ENCODE measurements at regions not wholly inside any gene's neighbourhood (a gene's known extent, or its start where the extent isn't known, plus 50 kb on each side); places are given as distances from the start of the nearest gene placed in this dataset.
"Not testable (repeated sequence)": the region's sequence is repeated elsewhere in the genome, so short reads cannot be mapped to it uniquely, and the experiment has no call there.

GRCh38 chr17:64800987-64801386 lies 118.3 kb downstream of the LRRC37A3 start:
- DNase-seq, result not testable (repeated sequence)

- not testable (repeated sequence) for DNase-seq
These were observed 118.8 kb downstream of the LRRC37A3 start for GRCh38 chr17:64800361-64800895.

GRCh38 chr17:64799543-64800188 lies 119.6 kb downstream of the LRRC37A3 start:
- DNase-seq, result not testable (repeated sequence)

GRCh38 chr17:64798961-64799360 lies 120.3 kb downstream of the LRRC37A3 start:
- DNase-seq, result not testable (repeated sequence)

GRCh38 chr17:64798489-64798790 lies 120.8 kb downstream of the LRRC37A3 start:
- DNase-seq, result not testable (repeated sequence)

- DNase-seq, result not testable (repeated sequence)
These were observed 121.4 kb downstream of the LRRC37A3 start for GRCh38 chr17:64797746-64798488.

GRCh38 chr17:64795342-64795741 lies 123.9 kb downstream of the LRRC37A3 start:
- DNase-seq, result not testable (repeated sequence)

GRCh38 chr17:64794548-64795274 lies 124.6 kb downstream of the LRRC37A3 start:
- not testable (repeated sequence) for DNase-seq

GRCh38 chr17:64794113-64794512 lies 125.2 kb downstream of the LRRC37A3 start:
- DNase-seq, result not testable (repeated sequence)

- DNase-seq, result not testable (repeated sequence)
These were observed 126.3 kb downstream of the LRRC37A3 start for GRCh38 chr17:64792793-64793575.

GRCh38 chr17:64792276-64792675 lies 127.0 kb downstream of the LRRC37A3 start:
- not testable (repeated sequence) for DNase-seq

- not testable (repeated sequence) for DNase-seq
These were observed 127.6 kb downstream of the LRRC37A3 start for GRCh38 chr17:64791691-64792090.

GRCh38 chr17:64791226-64791625 lies 128.1 kb downstream of the LRRC37A3 start:
- not testable (repeated sequence) for DNase-seq

- DNase-seq, result not testable (repeated sequence)
These were observed 128.6 kb upstream of the SMURF2 start for GRCh38 chr17:64790690-64791089.

- not testable (repeated sequence) for DNase-seq
These were observed 128.1 kb upstream of the SMURF2 start for GRCh38 chr17:64790193-64790592.

GRCh38 chr17:64789061-64789445 lies 126.9 kb upstream of the SMURF2 start:
- not testable (repeated sequence) for DNase-seq

GRCh38 chr17:64788286-64789060 lies 126.4 kb upstream of the SMURF2 start:
- no peak for DNase-seq

- DNase-seq, result no peak
These were observed 125.8 kb upstream of the SMURF2 start for GRCh38 chr17:64787921-64788271.

GRCh38 chr17:64787255-64787920 lies 125.3 kb upstream of the SMURF2 start:
- DNase-seq, result no peak

GRCh38 chr17:64786337-64786736 lies 124.2 kb upstream of the SMURF2 start:
- no peak for DNase-seq

- no peak for DNase-seq
These were observed 122.9 kb upstream of the SMURF2 start for GRCh38 chr17:64785011-64785421.
